GM21576 (cell line): ENCODE measurements at regions not wholly inside any gene's neighbourhood (a gene's known extent, or its start where the extent isn't known, plus 50 kb on each side); places are given as distances from the start of the nearest gene placed in this dataset.
"Not testable (repeated sequence)": the region's sequence is repeated elsewhere in the genome, so short reads cannot be mapped to it uniquely, and the experiment has no call there.

Experiments
- ATAC-seq: cut with Tn5 transposase; IDR thresholded peaks from one replicate; pipeline ENCODE4 v1.9.1; 2021; ENCODE audit warnings: mild to moderate bottlenecking, moderate library complexity; ENCODE audit not compliant: unreplicated experiment

DNA sequence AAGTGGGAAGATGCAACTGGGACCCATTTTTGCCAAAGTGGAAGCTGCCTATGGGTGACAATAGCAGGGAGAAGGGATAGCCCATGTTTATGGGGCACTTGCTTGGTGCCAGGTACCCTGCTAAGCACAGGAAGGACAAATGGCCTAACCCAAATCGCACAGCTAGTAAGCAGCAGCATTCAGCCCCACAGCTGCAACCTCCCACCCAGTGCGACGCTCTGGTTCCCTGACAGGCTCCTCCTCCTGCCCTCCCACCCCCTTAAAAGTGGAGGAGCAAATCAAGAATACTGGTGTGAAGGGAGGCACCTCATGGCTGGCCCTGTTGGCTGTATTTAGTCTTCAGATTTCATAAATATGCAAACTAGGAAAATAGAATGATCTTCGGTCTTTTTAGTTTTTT, 76.2 kb downstream of the RIN2 start:
- no peak for ATAC-seq

DNA sequence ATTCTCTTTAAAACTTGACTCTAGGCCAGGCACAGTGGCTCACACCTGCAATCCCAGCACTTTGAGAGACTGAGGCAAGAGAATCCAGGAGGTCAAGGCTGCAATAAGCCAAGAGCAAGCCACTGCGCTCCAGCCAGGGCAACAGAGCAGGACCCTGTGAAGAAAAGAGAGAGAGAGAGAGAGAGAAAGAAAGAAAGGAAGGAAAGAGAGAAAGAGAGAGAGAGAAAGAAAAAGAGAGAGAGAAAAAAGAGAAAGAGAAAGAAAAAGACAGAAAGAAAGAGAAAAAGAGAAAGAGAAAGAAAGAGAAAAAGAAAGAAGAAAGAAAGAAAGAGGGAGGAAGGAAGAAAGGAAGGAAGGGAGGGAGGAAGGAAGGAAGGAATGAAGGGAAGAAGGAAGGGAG, 76.7 kb downstream of the RIN2 start:
- ATAC-seq = no peak

DNA sequence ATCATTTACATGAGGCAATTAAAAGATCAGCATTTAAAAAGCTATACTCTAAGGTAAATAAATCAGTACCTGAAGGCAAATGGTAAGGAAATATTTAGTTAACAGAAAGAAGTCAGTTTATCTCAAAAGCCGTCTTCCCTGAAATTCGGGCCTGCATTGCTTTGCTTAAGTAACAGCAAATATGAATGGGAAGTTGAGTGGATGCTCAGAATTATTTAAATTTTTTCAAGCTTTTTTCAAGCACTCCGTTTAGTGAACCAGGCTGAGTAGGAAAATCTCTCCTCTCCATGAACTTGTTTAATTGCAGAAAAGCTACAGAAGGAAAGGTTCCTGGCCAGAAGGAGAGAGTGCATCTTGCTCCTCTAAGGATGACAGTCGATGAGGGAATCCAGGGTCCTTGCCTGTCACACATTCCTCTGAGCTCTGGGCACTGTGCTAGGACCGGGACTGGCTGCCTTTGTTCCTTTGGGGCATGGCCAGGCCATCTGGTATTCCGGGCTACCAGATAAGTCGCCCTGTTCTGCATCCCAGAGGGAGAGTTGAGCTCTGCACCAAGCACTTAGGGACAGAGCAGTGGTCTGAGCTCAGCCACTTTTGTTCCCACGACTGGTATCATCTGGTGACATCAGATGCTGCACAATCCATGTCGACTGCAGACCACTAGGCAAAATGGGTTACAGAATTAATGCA, 77.6 kb downstream of the RIN2 start:
- no peak for ATAC-seq

DNA sequence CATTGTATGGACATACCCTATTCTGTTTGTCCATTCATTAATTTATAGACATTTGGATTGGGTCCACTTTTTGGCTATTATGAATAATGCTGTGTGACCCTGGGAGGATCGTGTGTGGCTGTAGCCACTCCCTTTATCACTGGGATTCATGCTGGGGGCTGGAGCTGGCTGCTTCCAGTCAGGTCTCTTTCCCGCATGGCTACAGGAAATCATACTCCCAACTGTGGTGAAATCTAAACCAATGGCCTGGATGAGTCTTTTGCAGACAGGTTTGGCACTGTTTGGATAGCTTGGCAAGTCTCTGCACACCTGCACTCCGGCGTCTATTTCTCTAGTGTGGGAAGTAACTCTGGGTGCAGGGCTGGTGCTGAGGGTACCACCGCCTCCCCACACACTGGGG, 80.4 kb downstream of the RIN2 start:
- no peak for ATAC-seq

DNA sequence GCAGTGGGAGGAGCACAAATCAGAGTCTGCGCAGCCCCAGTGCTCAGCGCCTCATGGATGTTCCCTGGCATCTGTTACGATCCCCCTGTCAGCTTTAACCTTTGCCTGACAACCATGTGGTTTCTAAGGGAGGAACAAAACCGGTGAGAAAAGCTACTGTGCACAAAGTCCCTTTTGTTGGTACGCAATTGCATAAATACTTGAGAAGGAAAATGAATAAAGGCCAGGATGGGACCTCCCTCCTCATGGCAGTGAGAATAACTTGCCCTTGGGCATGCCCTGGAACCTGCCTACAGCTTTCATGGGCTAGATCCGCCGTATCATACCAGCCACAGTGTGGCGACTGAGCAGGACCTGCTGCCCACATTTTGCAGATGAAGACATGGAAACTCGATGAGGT, 81.0 kb downstream of the RIN2 start:
- ATAC-seq = no peak

DNA sequence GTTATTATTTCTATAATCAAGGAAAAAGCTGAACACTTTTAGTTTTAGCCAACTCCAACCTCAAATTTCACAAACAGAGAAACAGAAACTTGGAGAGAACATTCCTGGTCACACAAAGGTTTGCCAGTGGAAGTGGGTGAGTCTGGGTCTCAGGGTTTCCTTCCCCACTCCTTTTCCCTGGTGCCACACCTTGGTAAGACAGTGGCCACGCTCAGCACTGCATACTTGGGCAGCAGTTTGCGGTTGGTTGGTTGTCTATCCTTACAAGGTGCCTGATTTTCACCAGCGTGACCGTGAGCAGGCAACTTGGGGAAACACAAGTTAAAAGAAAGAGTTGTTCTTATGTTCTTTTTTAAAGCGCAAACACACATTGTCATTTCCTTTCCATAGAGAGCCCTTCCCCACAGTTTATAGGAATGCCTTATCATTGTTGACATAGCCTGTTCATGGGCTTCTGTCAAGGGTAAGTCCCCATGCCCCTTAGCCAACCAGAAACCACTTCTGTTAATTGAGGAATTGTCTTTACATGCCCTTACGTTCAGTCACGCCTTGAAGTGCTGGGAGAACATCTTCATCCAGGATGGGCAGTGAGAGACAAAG, 82.2 kb downstream of the RIN2 start:
- ATAC-seq = no peak

DNA sequence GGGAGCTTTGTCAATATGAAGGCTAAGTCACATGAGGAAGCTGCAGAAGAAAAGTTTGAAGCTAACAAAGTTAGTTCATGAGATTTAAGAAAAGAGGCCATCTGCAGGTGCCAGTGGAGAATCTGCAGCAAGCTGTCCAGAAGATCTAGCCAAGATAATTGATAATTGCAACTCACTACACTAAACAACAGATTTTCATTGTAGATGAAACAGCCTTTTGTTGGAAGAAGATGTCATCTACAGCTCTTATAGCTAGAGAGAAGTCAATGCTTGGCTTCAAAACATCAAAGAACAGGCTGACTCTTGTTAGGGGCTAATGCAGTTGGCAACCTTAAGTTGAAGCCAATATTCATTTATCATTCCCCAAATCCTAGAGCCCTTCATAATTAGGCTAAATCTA, 83.7 kb downstream of the RIN2 start:
- ATAC-seq = no peak

DNA sequence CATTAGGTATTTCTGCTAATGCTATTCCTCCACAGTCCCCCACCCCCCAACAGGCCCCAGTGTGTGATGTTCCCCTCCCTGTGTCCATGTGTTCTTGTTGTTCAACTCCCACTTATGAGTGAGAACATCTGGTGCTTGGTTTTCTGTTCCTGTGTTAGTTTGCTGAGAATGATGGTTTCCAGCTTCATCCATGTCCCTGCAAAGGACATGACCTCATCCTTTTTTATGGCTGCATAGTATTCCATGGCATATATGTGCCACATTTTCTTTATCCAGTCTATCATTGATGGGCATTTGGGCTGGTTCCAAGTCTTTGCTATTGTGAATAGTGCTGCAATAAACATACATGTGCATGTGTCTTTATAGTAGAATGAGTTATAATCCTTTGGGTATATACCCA, 86.8 kb downstream of the RIN2 start:
- ATAC-seq = not testable (repeated sequence)

DNA sequence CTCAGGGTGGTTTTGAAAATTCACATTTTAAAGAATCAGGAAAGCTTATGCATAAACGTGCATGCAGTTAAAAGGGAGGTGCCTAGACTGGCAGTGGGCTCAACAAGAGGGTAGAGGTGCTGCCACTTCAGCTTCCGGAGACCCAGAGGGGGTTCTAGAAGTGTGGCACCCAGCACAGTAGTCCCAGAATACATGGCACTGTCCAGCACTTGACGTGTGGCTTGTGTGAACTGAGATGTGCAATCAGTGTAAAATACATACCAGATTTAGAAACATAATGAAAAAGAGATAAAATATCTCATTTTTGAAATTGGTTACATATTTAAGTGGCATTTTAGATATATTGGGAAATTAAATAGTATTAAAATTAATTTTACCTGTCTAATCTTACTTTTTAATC, 89.3 kb downstream of the RIN2 start:
- no peak for ATAC-seq

DNA sequence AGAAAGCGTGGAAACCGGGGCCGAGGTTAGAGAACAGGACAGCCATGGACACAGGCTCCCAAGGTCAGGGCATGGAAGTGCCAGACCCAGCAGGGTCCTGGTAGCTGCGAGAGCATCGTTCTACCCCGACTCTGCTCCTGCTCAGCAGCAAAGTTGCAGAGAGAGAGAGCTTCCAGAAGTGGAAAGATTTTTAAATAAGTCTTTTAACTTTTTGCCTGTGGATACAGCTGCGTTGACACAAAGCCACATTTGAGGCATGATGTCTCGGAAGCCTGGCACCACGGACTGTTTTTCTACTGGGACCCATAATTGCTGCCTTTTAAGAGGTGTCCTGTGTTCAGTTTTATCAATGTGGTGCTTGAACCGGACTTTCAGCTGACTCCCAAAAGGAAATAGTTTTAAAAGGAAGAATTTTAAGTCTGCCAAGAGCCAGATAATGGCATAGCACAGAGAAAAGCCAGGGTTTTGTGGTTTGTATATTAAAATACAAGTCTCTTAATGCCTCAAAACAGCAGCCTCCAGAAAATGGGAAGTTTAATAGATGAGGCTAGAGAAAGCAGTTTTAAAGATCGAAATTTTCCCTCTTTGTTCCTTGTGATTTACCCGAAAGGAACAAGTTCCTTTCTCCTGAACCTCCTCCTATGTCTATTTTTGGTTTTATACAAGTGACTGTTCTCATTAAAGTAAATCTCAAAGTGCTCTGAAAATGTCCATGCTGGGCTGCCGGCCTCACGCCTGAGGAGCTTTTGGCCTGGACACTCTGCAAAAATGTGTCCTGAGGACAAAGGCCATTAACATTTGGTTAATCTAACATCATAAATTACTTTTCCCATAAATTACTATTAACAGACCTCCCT, 91.5 kb downstream of the RIN2 start:
- no peak for ATAC-seq

DNA sequence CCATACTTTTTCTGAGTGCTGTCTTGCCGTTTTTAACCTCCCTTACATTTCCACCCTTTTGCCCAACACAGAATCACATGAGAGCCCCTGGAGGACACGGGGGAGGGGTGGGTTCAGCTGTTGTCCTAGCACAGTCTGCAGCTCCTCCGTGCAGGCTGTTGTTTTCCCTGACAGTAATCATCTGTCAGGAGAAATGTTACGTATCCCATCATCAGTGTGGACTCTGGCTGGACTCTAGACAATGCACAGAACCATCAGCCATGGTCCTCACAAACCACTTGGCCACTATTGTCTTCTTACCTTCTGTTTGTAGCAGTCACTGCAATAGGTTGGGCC, 92.1 kb downstream of the RIN2 start:
- ATAC-seq = no peak

DNA sequence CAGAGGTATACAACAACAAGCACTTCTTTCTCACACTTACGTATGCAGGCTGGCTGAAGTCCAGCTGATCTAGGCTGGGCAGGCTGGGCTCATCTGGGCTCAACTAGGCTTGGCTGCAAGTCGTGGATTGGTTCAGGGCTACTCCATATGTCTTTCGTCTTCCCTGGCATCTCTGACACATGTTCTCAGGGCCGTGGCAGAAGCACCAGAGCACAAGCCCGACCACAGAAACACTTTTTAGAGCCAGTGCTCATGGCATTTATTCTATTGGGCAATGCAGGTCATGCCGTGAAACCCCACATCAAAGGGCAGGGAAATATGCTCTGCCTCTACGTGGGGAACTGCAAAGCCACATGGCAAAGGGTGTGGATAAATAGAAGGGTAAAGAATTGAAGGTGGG, 93.8 kb downstream of the RIN2 start:
- ATAC-seq = no peak

DNA sequence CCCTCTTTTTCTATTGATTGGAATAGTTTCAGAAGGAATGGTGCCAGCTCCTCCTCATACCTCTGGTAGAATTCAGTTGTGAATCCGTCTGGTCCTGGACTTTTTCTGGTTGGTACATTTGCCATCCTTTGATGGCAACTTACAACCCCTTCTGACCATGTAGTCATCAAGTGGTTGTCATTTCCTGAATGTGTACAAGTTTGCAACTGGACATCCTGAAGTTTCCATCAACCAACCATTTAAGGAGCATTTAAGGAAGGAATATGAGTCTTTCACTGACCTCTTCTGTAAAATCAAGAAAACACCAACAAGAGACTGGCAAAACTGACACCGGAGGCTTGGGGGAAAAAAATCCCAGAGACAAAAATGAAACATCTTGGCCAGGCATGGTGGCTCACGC, 97.4 kb downstream of the RIN2 start:
- no peak for ATAC-seq

DNA sequence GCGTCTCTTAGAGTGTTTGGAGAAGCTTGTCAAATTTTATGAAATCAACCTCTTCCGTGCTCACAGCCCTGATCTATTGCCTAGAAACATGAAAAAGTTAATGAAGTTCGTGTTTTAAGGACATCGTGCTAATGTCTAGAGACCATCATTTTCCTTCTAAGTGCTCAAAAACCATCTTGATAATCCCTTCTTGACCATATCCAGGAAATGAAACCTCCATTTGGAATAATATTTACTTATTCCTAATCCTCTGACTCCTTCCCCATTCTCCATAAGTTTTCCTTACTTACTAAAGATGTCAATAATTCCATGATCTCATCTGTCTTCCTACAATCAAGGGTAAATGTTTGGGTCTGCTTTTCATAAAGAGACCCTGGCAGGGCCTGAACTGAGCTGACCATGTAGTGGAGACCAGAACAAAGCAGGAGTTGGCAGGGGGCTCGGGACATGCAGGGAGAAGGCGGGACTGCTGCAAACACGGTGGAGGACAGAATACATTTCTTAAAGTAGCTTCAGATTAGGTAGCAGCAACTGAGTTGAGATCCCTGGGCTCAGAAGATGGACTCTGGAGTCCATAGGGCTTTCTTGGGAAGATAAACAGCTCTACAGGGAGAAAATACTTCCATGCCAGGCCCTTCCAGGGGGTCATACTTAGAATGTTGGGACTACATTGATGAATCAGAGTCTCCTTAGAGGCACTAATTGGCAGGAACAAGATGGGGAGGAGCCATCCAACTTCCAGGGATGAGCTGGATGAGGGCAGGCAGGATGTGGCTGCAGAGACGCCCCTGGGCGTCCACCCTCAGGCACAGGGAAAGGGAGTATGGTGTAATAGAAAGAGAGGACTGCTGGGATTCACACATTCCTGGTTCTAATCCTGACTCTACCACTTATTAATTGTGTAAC, 100.7 kb downstream of the RIN2 start:
- ATAC-seq = no peak

DNA sequence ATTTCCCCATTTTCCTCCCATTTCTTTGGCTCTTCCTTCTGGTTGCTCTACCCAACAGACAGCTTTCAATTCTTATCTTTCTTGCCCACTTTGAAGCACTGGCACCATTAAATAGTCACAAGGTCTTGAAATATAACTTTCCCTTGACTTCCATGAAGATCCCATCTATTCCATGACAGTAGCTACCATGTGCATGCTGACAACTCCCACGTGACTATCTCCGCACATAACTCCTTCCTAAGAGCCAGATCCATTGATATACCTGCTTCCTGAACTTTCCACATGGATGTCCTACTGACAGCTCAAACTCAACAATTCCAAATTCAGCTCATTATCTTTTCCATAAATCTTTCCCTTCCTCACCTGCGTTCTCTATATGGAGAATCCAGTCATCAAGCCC, 101.4 kb downstream of the RIN2 start:
- ATAC-seq = no peak

DNA sequence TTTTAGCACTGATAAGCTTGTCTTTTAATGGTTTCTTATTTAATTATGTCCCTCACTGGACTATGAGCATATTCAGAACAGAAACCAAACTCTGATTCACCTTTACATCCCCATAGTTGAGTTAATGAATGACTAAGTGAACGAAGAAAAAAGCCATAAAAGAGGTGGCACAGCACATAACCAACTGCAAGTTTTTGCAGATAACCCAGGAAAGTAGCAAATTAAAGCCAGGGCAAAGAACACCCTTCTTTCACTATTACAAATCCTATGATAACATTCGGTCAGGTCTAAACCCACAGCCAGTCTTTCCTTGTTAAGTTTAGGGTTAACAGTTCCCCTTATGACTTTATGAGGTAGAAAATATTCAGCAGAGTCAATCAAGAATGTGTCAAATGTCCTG, 102.7 kb downstream of the RIN2 start:
- ATAC-seq = no peak

DNA sequence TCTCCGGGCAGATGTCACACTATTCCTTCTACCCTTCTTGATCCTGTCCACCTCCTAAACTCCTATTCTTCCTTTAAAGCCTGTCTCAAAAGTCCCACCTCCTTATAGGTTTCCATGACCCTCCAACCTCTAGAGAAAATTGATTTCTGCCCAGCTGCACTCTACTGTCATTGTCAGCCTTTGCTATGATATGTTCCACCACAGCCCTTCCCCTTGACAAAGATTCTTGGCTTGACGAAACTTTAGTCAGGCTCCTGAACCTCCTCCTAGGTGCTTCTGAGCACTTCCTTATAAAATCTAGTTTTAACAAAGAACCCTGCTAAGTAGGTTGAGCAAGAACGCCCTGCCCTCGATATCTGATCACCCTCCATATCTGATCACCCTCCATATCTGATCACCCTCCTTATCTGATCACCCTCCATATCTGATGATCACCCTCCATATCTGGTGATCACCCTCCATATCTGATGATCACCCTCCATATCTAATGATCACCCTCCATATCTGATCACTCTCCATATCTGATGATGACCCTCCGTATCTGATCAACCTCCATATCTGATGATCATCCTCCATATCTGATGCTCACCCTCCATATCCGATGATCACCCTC, 103.2 kb downstream of the RIN2 start:
- ATAC-seq = no peak

DNA sequence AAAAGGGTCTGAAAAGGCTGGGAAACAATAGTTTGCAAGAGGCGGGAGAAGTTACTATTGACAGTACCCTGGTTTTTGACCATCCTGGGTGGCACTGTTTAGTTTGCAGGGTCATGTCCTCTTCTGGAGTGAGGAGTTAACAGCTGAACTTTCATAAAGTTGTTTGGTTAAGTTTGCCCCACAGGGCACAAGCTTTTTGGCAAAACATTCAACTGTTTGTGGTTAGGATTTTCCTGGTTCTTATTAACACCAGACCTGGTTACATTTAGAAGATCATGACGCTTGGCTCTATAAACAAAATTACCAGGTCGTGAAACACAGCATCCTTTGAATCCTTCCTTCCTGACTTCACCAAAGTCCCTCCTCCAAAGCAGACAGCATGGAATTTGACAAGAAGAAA, 106.1 kb downstream of the RIN2 start:
- ATAC-seq = no peak

DNA sequence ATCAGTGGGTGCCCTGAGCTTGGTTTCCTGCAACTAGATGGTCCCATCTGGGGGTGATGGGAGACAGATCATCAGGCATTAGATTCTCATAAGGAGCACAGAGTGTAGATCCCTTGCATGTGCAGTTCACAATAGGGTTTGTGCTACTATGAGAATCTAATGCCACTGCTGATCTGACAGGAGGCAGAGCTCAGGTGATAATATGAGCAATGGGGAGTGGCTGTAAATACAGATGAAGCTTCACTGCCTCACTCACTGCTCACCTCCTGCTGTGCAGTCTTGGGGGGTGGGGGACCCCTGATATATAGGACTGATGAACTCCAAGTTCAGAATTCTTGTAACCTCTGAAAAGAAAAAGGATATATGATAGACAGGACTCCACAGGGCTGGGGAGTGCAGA, 108.0 kb downstream of the RIN2 start:
- ATAC-seq = no peak

DNA sequence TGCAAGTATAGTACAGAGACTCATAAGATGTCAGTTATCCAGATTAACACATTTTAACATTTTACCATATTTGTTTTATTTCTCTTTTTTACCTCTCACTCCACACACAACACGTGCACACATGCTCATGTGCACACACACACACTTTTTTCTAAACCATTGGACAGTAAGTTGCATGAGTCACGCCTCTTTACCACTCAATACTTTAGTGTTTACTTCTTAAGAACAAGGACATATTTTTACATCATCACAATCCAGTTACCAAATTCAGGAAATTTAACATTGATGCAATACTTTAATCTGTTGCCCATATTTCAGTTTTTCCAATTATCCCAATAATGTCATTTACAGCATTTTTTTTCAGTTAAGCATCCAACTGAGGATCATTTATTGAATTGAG, 109.0 kb downstream of the RIN2 start:
- ATAC-seq = no peak

DNA sequence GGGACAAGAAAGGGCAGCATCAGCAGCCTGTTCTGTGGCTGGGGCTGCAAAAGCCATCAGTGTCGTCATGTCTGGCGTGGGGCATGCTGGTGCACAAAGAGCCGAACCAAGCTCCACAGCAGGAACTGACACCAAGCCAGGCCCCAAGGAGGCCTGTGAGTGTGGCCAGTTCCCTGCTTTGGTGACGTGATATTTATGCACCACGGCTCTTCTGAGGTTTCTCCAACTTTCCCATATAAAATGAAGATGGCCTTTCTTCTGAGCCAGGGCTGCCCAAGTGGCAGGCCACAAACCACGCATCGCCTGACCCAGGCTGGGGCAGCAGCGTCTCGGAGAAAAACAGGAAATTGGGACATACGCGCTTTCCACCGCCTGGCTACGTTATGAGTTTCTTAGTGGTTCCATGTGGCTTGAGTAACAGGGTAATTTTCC, 109.9 kb downstream of the RIN2 start:
- ATAC-seq = no peak
